H1 (cell line): ENCODE measurements at regions not wholly inside any gene's neighbourhood (a gene's known extent, or its start where the extent isn't known, plus 50 kb on each side); places are given as distances from the start of the nearest gene placed in this dataset.

ENCODE experiments used
- CTCF ChIA-PET: fragments of 300-600 bp; sonication (Branson Sonifier 250); formaldehyde crosslinking; loops from one replicate; lab custom pipeline; 2021; ENCODE audit not compliant: partially characterized antibody; lab: Charles Lee
- POLR2A ChIA-PET: fragments of 300-600 bp; sonication (Branson Sonifier 250); formaldehyde crosslinking; loops from one replicate; lab custom pipeline; 2021; ENCODE audit warnings: inconsistent platforms; ENCODE audit not compliant: partially characterized antibody; lab: Charles Lee
- DNase-seq, 2 experiments: peaks; one replicate each; pipeline versions ENCODE4 v3.0.0 to v3.0.0-alpha.2; 2010 to 2022; ENCODE audit warnings: low spot score in 2 of 2, low read depth in 1 of 2, mixed read lengths in 1 of 2
- FAIRE-seq: peaks from 2 replicates; lab custom pipeline; 2011; peaks lifted over from hg19 to GRCh38; lab: Jason Lieb, UNC
- H2AFZ ChIP-seq: 2 replicates; pipeline ENCODE4 v1.8.1; 2012; ENCODE audit warnings: low read length, inconsistent platforms
- H2AK5ac ChIP-seq: 2 replicates; pipeline ENCODE4 v1.6.1; 2013; ENCODE audit warnings: low read depth, low read length
- H2BK120ac ChIP-seq: replicated peaks from 2 replicates; pipeline ENCODE3; 2013; ENCODE audit warnings: low read depth, low read length, inconsistent platforms
- H2BK12ac ChIP-seq: 2 replicates; pipeline ENCODE4 v1.6.1; 2013; ENCODE audit warnings: low read depth, low read length
- H2BK15ac ChIP-seq: 2 replicates; pipeline ENCODE4 v1.6.1; 2013; ENCODE audit warnings: low read length
- H2BK20ac ChIP-seq: 2 replicates; pipeline ENCODE4 v1.6.1; 2013; ENCODE audit warnings: low read length
- H2BK5ac ChIP-seq: 2 replicates; pipeline ENCODE4 v1.6.1; 2013; ENCODE audit warnings: low read depth, low read length
- H3K14ac ChIP-seq: 2 replicates; pipeline ENCODE4 v1.6.1; 2013; ENCODE audit warnings: inconsistent platforms; ENCODE audit not compliant: insufficient read length
- H3K18ac ChIP-seq: 2 replicates; pipeline ENCODE4 v1.6.1; 2013; ENCODE audit warnings: low read length; ENCODE audit errors: extremely low read depth
- H3K23ac ChIP-seq: 2 replicates; pipeline ENCODE4 v1.6.1; 2013; ENCODE audit warnings: inconsistent platforms; ENCODE audit not compliant: insufficient read length
- H3K23me2 ChIP-seq: 2 replicates; pipeline ENCODE4 v1.6.1; 2013; ENCODE audit warnings: low read depth, low read length
- H3K27ac ChIP-seq: 2 replicates; pipeline ENCODE4 v1.6.1; 2011; ENCODE audit warnings: low read depth, low read length, inconsistent platforms
- H3K27me3 ChIP-seq, 4 experiments: replicated peaks in 1 of 4; 1 replicate in 1 of 4; 2 replicates in 3 of 4; pipeline versions ENCODE4 v1.6.1 to v1.8.1; 2011 to 2013; ENCODE audit warnings: low read length in 3 of 4, mild to moderate bottlenecking in 3 of 4, inconsistent platforms in 2 of 4, mixed read lengths in 2 of 4, moderate library complexity in 1 of 4; ENCODE audit not compliant: control insufficient read depth in 3 of 4, insufficient read depth in 3 of 4; ENCODE audit errors: extremely low read depth in 1 of 4
- H3K36me3 ChIP-seq, 4 experiments: 2 replicates each; pipeline versions ENCODE4 v1.6.1 to v1.8.1; 2011 to 2013; ENCODE audit warnings: mild to moderate bottlenecking in 4 of 4, low read length in 3 of 4, moderate library complexity in 2 of 4, control low read depth in 1 of 4, inconsistent platforms in 1 of 4; ENCODE audit not compliant: insufficient read depth in 4 of 4, control insufficient read depth in 2 of 4
- H3K4ac ChIP-seq: replicated peaks from 2 replicates; pipeline ENCODE3; 2013; ENCODE audit warnings: low read length, low read depth, mixed read lengths, inconsistent platforms; ENCODE audit not compliant: insufficient read length
- H3K4me1 ChIP-seq, 4 experiments: replicated peaks in 1 of 4; 1 replicate in 1 of 4; 2 replicates in 3 of 4; pipeline versions ENCODE4 v1.6.1 to v1.8.1; 2011 to 2013; ENCODE audit warnings: low read length in 3 of 4, inconsistent platforms in 2 of 4, mixed read lengths in 1 of 4; ENCODE audit not compliant: insufficient read depth in 4 of 4, control insufficient read depth in 3 of 4
- H3K4me2 ChIP-seq, 2 experiments: 2 replicates each; pipeline versions ENCODE4 v1.6.1 to v1.8.1; 2011 to 2013; ENCODE audit warnings: low read depth in 2 of 2, low read length in 2 of 2, control low read depth in 1 of 2, inconsistent platforms in 1 of 2, mild to moderate bottlenecking in 1 of 2; ENCODE audit not compliant: insufficient read depth in 1 of 2
- H3K4me3 ChIP-seq, 4 experiments: fragments of 200-600, 300-600 bp in 1 of 4; sonication (generic), shearing (Covaris generic), sonication (Bioruptor Twin) in 1 of 4; 2 replicates each; pipeline versions ENCODE4 v1.5.1 to v1.8.1; 2011 to 2016; ENCODE audit warnings: low read length in 4 of 4, low read depth in 3 of 4, control low read depth in 2 of 4, inconsistent platforms in 2 of 4, mild to moderate bottlenecking in 2 of 4, mixed read lengths in 1 of 4, moderate library complexity in 1 of 4; ENCODE audit not compliant: insufficient read depth in 2 of 4; ENCODE audit errors: extremely low read depth in 1 of 4
- H3K56ac ChIP-seq: replicated peaks from 2 replicates; pipeline ENCODE3; 2013; ENCODE audit warnings: low read depth, mild to moderate bottlenecking, mixed read lengths, low read length, inconsistent platforms; ENCODE audit not compliant: insufficient read length
- H3K79me1 ChIP-seq: 2 replicates; pipeline ENCODE4 v1.6.1; 2013; ENCODE audit warnings: low read depth, low read length, control low read depth
- H3K79me2 ChIP-seq, 2 experiments: 2 replicates each; pipeline versions ENCODE4 v1.6.1 to v1.8.1; 2012 to 2013; ENCODE audit warnings: low read length in 2 of 2, mild to moderate bottlenecking in 2 of 2, inconsistent platforms in 1 of 2; ENCODE audit not compliant: insufficient read depth in 2 of 2, control insufficient read depth in 1 of 2
- H3K9ac ChIP-seq, 4 experiments: replicated peaks in 1 of 4; 1 replicate in 1 of 4; 2 replicates in 3 of 4; pipeline versions ENCODE4 v1.6.1 to v1.8.1; 2011 to 2013; ENCODE audit warnings: low read depth in 3 of 4, low read length in 3 of 4, control low read depth in 2 of 4, mild to moderate bottlenecking in 2 of 4, moderate library complexity in 2 of 4, inconsistent platforms in 1 of 4; ENCODE audit errors: extremely low read depth in 1 of 4
- H3K9me3 ChIP-seq, 2 experiments: 2 replicates each; pipeline versions ENCODE4 v1.6.1 to v1.8.1; 2012 to 2013; ENCODE audit warnings: mild to moderate bottlenecking in 2 of 2, moderate library complexity in 2 of 2, control low read depth in 1 of 2, inconsistent platforms in 1 of 2, low read depth in 1 of 2, low read length in 1 of 2, mixed read lengths in 1 of 2; ENCODE audit not compliant: insufficient read depth in 2 of 2
- H4K20me1 ChIP-seq, 2 experiments: replicated peaks in 1 of 2; 2 replicates each; pipeline versions ENCODE3 to v1.8.1; 2011 to 2013; ENCODE audit warnings: inconsistent platforms in 2 of 2, low read length in 2 of 2, mild to moderate bottlenecking in 1 of 2; ENCODE audit not compliant: insufficient read depth in 2 of 2, control insufficient read depth in 1 of 2
- H4K5ac ChIP-seq: 2 replicates; pipeline ENCODE4 v1.6.1; 2013; ENCODE audit warnings: low read length, low read depth, mixed read lengths, inconsistent platforms; ENCODE audit not compliant: insufficient read length
- H4K8ac ChIP-seq: 2 replicates; pipeline ENCODE4 v1.8.0; 2013; ENCODE audit warnings: mild to moderate bottlenecking, moderate library complexity, low read length, inconsistent platforms; ENCODE audit not compliant: insufficient read depth; ENCODE audit errors: extremely low read depth
- H4K91ac ChIP-seq: replicated peaks from 2 replicates; pipeline ENCODE3; 2013; ENCODE audit warnings: low read length, mixed read lengths, inconsistent platforms; ENCODE audit not compliant: insufficient read length
- CREB1 ChIP-seq: IDR thresholded peaks from 2 replicates; pipeline ENCODE4 v1.6.1; 2012; ENCODE audit warnings: inconsistent platforms
- TEAD4 ChIP-seq: IDR thresholded peaks from 2 replicates; pipeline ENCODE4 v1.6.1; 2012; ENCODE audit warnings: low read depth, low read length, inconsistent platforms, mixed read lengths
- WGBS, 2 experiments: shearing (Covaris generic) in 1 of 2; methylation state at CpG; one replicate each; pipeline versions ENCODE4 v1.1.6 to v1.1.7; 2013 to 2015; ENCODE audit warnings: low lambda C conversion rate in 2 of 2, mixed read lengths in 2 of 2, inconsistent platforms in 1 of 2, low coverage in 1 of 2, missing lambda C conversion rate in 1 of 2; ENCODE audit not compliant: insufficient replicate concordance in 2 of 2, insufficient coverage in 1 of 2, insufficient read length in 1 of 2; ENCODE audit errors: extremely low coverage in 1 of 2, missing lambda C conversion rate in 1 of 2; 5-methylcytosine and 5-hydroxymethylcytosine counted together

- no peak overlapping the region for H4K5ac ChIP-seq
- no peak overlapping the region for H2AFZ ChIP-seq
- ChIA-PET POLR2A (no interaction called here), CTCF (no interaction called here)
- no peaks in the 10 kb centered on the region for H4K20me1 ChIP-seq
- no peak overlapping the region for H2BK120ac ChIP-seq
- peak overlapping the region; percentile 55; the same call in 1 of the 2 replicates for H3K18ac ChIP-seq
- no peak overlapping the region for H4K91ac ChIP-seq
- no peaks in the 10 kb centered on the region for H3K9me3 ChIP-seq
- H3K4ac ChIP-seq: no peak overlapping the region
- no peaks in the 10 kb centered on the region for H3K27me3 ChIP-seq
- no peak overlapping the region for H3K14ac ChIP-seq
- FAIRE-seq: no peak
- H2BK5ac ChIP-seq: no peak overlapping the region
- 90% methylated on average over 5 of the region's 5 CpGs; no CpG with 5 or more reads in 1 of the 2 experiments for WGBS, 2 experiments
- H2BK12ac ChIP-seq: no peak overlapping the region
- H3K4me3 ChIP-seq: no peak overlapping the region
- no peak overlapping the region for H2AK5ac ChIP-seq
- H3K9ac ChIP-seq: no peak overlapping the region
- H3K27ac ChIP-seq: no peak overlapping the region
- H3K79me2 ChIP-seq: no peaks in the 10 kb centered on the region
- DNase-seq: no peak
- H3K4me2 ChIP-seq: no peak overlapping the region
- H3K4me1 ChIP-seq: no peaks in the 10 kb centered on the region; a peak in 1 of 7 replicates
- H3K23ac ChIP-seq: no peak overlapping the region
- no peak overlapping the region for H3K56ac ChIP-seq
- H3K23me2 ChIP-seq: no peaks in the 10 kb centered on the region
- no peak overlapping the region for H2BK15ac ChIP-seq
- H4K8ac ChIP-seq: no peak overlapping the region
- TF ChIP-seq CREB1 (no peak), TEAD4 (no peak)
- H3K79me1 ChIP-seq: no peaks in the 10 kb centered on the region
- no peaks in the 10 kb centered on the region for H3K36me3 ChIP-seq
- no peak overlapping the region for H2BK20ac ChIP-seq
Observed at GRCh38 chr5:125034331-125034730, 287.9 kb upstream of the ZNF608 start.
